HepG2 (cell line): ENCODE measurements at regions not wholly inside any gene's neighbourhood (a gene's known extent, or its start where the extent isn't known, plus 50 kb on each side); places are given as distances from the start of the nearest gene placed in this dataset.

Experiments
- ATAC-seq: fragments of 200-7000 bp; cut with Tn5 transposase; 3 replicates; pipeline ENCODE4 v1.9.1; 2020; ENCODE audit warnings: mild to moderate bottlenecking, moderate library complexity
- BruUV-seq: library from RNA; stranded (reverse); fragments of 400-500 nt; replicated peaks from 2 replicates; lab custom pipeline; 2021; lab: Mats Ljungman, UMichigan
- CTCF ChIA-PET: fragments of 300-600 bp; formaldehyde crosslinking; extraction: SDS; loops from one replicate; lab custom pipeline; 2021; ENCODE audit warnings: low total read pairs, inconsistent platforms, low intra/inter-chr PET ratio; lab: Yijun Ruan, JAX
- POLR2A ChIA-PET: fragments of 350-600 bp; sonication (Branson Sonifier 250); formaldehyde crosslinking; loops from one replicate; lab custom pipeline; 2020; ENCODE audit warnings: antibody characterized with exemption, inconsistent platforms; lab: Yijun Ruan, JAX
- DNase-seq: peaks from one replicate; pipeline ENCODE4 v3.0.0-alpha.2; 2015; ENCODE audit warnings: low spot score
- FAIRE-seq: peaks from 3 replicates; lab custom pipeline; 2011; peaks lifted over from hg19 to GRCh38; lab: Jason Lieb, UNC
- H2AFZ ChIP-seq: one replicate; pipeline ENCODE4 v1.6.1; 2011; ENCODE audit warnings: low read length, inconsistent platforms
- H3K27ac ChIP-seq: fragments of 300-600 bp; 3 replicates; pipeline ENCODE4 v1.8.0; 2011; ENCODE audit warnings: mixed run types, mild to moderate bottlenecking, mixed read lengths, low read length, inconsistent platforms; ENCODE audit not compliant: insufficient read depth; ENCODE audit errors: extremely low read length
- H3K27me3 ChIP-seq, 2 experiments: fragments of 200-600 bp in 1 of 2; 2 replicates in 1 of 2; 3 replicates in 1 of 2; pipeline versions ENCODE4 v1.6.0 to v1.8.0; 2011; ENCODE audit warnings: low read length in 2 of 2, mild to moderate bottlenecking in 2 of 2, moderate library complexity in 2 of 2, inconsistent platforms in 1 of 2; ENCODE audit not compliant: insufficient read depth in 2 of 2, control insufficient read depth in 1 of 2
- H3K36me3 ChIP-seq, 2 experiments: fragments of 200-600 bp in 1 of 2; replicated peaks in 1 of 2; 2 replicates in 1 of 2; 3 replicates in 1 of 2; pipeline versions ENCODE4 v1.5.1 to v1.8.0; 2011; ENCODE audit warnings: low read length in 2 of 2, inconsistent platforms in 1 of 2; ENCODE audit not compliant: insufficient read depth in 2 of 2, control insufficient read depth in 1 of 2
- H3K4me1 ChIP-seq: 2 replicates; pipeline ENCODE4 v1.5.1; 2012; ENCODE audit warnings: low read length, inconsistent platforms; ENCODE audit not compliant: insufficient read depth
- H3K4me2 ChIP-seq: 2 replicates; pipeline ENCODE4 v1.6.0; 2011; ENCODE audit warnings: low read depth, low read length, inconsistent platforms
- H3K4me3 ChIP-seq, 3 experiments: fragments of 200-600 bp in 1 of 3; sonication (generic), shearing (Covaris generic) in 1 of 3; replicated peaks in 1 of 3; 2 replicates each; pipeline ENCODE4 v1.5.1; 2011 to 2016; ENCODE audit warnings: low read length in 3 of 3, inconsistent platforms in 2 of 3, low read depth in 2 of 3, mild to moderate bottlenecking in 2 of 3, control low read depth in 1 of 3, mixed read lengths in 1 of 3; ENCODE audit not compliant: insufficient read depth in 1 of 3
- H3K79me2 ChIP-seq: one replicate; pipeline ENCODE4 v1.6.1; 2011; ENCODE audit warnings: low read length, inconsistent platforms; ENCODE audit not compliant: insufficient read depth
- H3K9ac ChIP-seq: 2 replicates; pipeline ENCODE4 v1.6.0; 2011; ENCODE audit warnings: mild to moderate bottlenecking, low read depth, low read length, inconsistent platforms; ENCODE audit not compliant: insufficient read depth
- H3K9me3 ChIP-seq: 2 replicates; pipeline ENCODE4 v1.5.1; 2012; ENCODE audit warnings: mild to moderate bottlenecking, low read length
- H4K20me1 ChIP-seq: 2 replicates; pipeline ENCODE4 v1.6.0; 2011; ENCODE audit warnings: inconsistent platforms, mild to moderate bottlenecking, low read length, moderate library complexity; ENCODE audit not compliant: insufficient read depth
- CBX5 ChIP-seq: sonication (generic); formaldehyde crosslinking; IDR thresholded peaks from 2 replicates; pipeline ENCODE4 v1.4.0; 2020; ENCODE audit warnings: missing genetic modification reagents, borderline replicate concordance
- CREB1 ChIP-seq, 2 experiments: fragments of 450-650 bp in 1 of 2; IDR thresholded peaks; 2 replicates each; pipeline ENCODE4 v1.6.1; 2016 to 2017; ENCODE audit warnings: control low read depth in 1 of 2, mild to moderate bottlenecking in 1 of 2, missing compliant biosample characterization in 1 of 2, missing genetic modification characterization in 1 of 2
- EEA1 ChIP-seq: sonication (generic); formaldehyde crosslinking; IDR thresholded peaks from 2 replicates; pipeline ENCODE4 v1.5.1; 2020; ENCODE audit warnings: mild to moderate bottlenecking, missing genetic modification reagents, borderline replicate concordance
- KLF12 ChIP-seq: sonication (generic); formaldehyde crosslinking; IDR thresholded peaks from 2 replicates; pipeline ENCODE4 v1.4.0; 2020; ENCODE audit warnings: missing genetic modification reagents, borderline replicate concordance
- MEF2D ChIP-seq: sonication (generic); formaldehyde crosslinking; IDR thresholded peaks from 2 replicates; pipeline ENCODE4 v1.5.1; 2020; ENCODE audit warnings: mild to moderate bottlenecking, missing genetic modification reagents
- MEIS1 ChIP-seq: sonication (generic); formaldehyde crosslinking; IDR thresholded peaks from 2 replicates; pipeline ENCODE4 v1.9.0; 2021; ENCODE audit warnings: mild to moderate bottlenecking, missing genetic modification reagents, moderate library complexity, borderline replicate concordance
- RAD21 ChIP-seq: fragments of 450-650 bp; formaldehyde crosslinking; IDR thresholded peaks from 2 replicates; pipeline ENCODE4 v1.5.0; 2020; ENCODE audit warnings: mild to moderate bottlenecking
- SSRP1 ChIP-seq: IDR thresholded peaks from 2 replicates; pipeline ENCODE4 v1.6.1; 2016; ENCODE audit warnings: control low read depth
- WGBS: methylation state at CpG from one replicate; pipeline ENCODE4 v1.1.6; 2017; ENCODE audit warnings: low lambda C conversion rate; 5-methylcytosine and 5-hydroxymethylcytosine counted together
- in situ Hi-C: cut with HindIII; loops from 2 replicates; pipeline ENCODE4 v1.10.0; 2017; ENCODE audit warnings: low pct_unique_long_range_greater_than_20kb; ENCODE audit not compliant: extremely low pct_ligation_motif_present
- intact Hi-C: fragments of 100-400 bp; cut with micrococcal nuclease; formaldehyde crosslinking; loops from one replicate; pipeline ENCODE4 v1.10.0; 2022; ENCODE audit not compliant: unreplicated experiment
- TF ChIP-seq, protein P1 (sequence below): sonication (generic); formaldehyde crosslinking; IDR thresholded peaks from 2 replicates; pipeline ENCODE4 v1.4.0; 2020; ENCODE audit warnings: mild to moderate bottlenecking, missing genetic modification reagents
- TF ChIP-seq, protein P2 (sequence below): IDR thresholded peaks from 2 replicates; pipeline ENCODE4 v1.6.1; 2016; ENCODE audit warnings: mild to moderate bottlenecking

DNA sequence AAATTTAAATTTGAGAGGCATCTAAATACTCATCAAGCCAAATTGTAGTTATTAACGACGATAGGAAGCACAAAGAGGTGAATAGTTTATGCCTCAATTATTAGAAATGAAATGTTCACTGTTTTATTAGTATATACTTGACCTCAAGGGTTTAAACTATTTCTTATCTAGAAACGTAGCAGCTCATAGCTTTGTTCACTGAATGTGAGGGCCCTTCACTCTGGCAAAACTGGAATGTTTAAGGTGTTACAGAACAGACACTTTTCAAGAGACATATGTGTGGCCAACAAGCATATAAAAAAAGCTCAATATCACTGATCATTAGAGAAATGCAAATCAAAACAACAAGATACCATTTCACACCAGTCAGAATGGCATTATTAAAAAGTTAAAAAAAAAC, 151.2 kb upstream of the KCNN2 start:
- Histone ChIP-seq H3K4me2 (no peak overlapping the region), H2AFZ (no peak overlapping the region), H3K9me3 (no peaks in the 10 kb centered on the region), H3K27ac (no peak overlapping the region), H4K20me1 (no peaks in the 10 kb centered on the region), H3K4me1 (no peaks in the 10 kb centered on the region), H3K9ac (no peak overlapping the region), H3K4me3 (no peak overlapping the region), H3K36me3 (no peaks in the 10 kb centered on the region), H3K27me3 (no peaks in the 10 kb centered on the region), H3K79me2 (no peaks in the 10 kb centered on the region)
- BruUV-seq: no TSS peak
- intact Hi-C loops: no loop called here
- in situ Hi-C loops: no loop called here
- DNase-seq: no peak
- CTCF ChIA-PET: no interaction called here
- no peak for ATAC-seq
- no peak for FAIRE-seq
- no peak for TF ChIP-seq CREB1 (IDR thresholded peaks at IDR 0.05)
- no peak for TF ChIP-seq CREB1 (CRISPR knock-in tag; IDR thresholded peaks at IDR 0.05)
- no peak for TF ChIP-seq KLF12 (CRISPR knock-in tag)
- TF ChIP-seq EEA1 (CRISPR knock-in tag): no peak
- no peak for TF ChIP-seq SSRP1 (CRISPR knock-in tag)
- WGBS: 0% methylated on average over 3 of the region's 3 CpGs
- POLR2A ChIA-PET: no interaction called here

DNA sequence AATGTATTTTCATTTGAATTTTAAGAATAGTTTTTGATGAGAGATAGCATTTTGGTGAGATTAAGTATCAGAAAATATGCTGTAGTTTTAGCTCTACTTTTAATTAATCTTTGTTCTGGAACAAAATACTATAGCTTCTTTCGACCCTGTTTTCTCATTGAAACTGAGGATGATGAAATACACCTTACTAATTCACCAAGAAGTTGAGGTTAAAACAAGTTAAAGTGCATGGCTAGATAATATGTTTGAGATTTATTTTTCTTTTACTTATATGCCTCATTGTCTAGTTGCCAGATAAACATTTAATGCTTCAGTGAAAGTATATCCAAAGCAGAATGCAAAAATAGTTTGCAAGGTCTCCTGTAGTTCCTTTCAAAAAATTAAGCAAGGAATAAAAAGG, 140.1 kb upstream of the KCNN2 start:
- Histone ChIP-seq H3K36me3 (no peaks in the 10 kb centered on the region), H3K27ac (no peak overlapping the region), H3K9ac (no peak overlapping the region), H3K9me3 (no peaks in the 10 kb centered on the region), H3K79me2 (no peaks in the 10 kb centered on the region), H3K4me2 (no peak overlapping the region), H4K20me1 (no peaks in the 10 kb centered on the region), H2AFZ (no peak overlapping the region), H3K4me3 (no peak overlapping the region), H3K4me1 (no peaks in the 10 kb centered on the region), H3K27me3 (no peaks in the 10 kb centered on the region)
- CTCF ChIA-PET: no interaction called here
- no peak for DNase-seq
- no peak for FAIRE-seq
- ATAC-seq: no peak
- BruUV-seq: no TSS peak
- intact Hi-C loops (loop anchor here (5.0 kb wide), 1 partner anchor 120 kb away; no protein-coding TSS in a partner anchor), in situ Hi-C loops (no loop called here)
- POLR2A ChIA-PET: no interaction called here
- 2% methylated on average over 1 of the region's 1 CpG for WGBS
- no peak for TF ChIP-seq CREB1 (IDR thresholded peaks at IDR 0.05)
- TF ChIP-seq CREB1 (CRISPR knock-in tag; IDR thresholded peaks at IDR 0.05): no peak
- no peak for TF ChIP-seq MEIS1 (CRISPR knock-in tag)
- TF ChIP-seq, protein P1, sequence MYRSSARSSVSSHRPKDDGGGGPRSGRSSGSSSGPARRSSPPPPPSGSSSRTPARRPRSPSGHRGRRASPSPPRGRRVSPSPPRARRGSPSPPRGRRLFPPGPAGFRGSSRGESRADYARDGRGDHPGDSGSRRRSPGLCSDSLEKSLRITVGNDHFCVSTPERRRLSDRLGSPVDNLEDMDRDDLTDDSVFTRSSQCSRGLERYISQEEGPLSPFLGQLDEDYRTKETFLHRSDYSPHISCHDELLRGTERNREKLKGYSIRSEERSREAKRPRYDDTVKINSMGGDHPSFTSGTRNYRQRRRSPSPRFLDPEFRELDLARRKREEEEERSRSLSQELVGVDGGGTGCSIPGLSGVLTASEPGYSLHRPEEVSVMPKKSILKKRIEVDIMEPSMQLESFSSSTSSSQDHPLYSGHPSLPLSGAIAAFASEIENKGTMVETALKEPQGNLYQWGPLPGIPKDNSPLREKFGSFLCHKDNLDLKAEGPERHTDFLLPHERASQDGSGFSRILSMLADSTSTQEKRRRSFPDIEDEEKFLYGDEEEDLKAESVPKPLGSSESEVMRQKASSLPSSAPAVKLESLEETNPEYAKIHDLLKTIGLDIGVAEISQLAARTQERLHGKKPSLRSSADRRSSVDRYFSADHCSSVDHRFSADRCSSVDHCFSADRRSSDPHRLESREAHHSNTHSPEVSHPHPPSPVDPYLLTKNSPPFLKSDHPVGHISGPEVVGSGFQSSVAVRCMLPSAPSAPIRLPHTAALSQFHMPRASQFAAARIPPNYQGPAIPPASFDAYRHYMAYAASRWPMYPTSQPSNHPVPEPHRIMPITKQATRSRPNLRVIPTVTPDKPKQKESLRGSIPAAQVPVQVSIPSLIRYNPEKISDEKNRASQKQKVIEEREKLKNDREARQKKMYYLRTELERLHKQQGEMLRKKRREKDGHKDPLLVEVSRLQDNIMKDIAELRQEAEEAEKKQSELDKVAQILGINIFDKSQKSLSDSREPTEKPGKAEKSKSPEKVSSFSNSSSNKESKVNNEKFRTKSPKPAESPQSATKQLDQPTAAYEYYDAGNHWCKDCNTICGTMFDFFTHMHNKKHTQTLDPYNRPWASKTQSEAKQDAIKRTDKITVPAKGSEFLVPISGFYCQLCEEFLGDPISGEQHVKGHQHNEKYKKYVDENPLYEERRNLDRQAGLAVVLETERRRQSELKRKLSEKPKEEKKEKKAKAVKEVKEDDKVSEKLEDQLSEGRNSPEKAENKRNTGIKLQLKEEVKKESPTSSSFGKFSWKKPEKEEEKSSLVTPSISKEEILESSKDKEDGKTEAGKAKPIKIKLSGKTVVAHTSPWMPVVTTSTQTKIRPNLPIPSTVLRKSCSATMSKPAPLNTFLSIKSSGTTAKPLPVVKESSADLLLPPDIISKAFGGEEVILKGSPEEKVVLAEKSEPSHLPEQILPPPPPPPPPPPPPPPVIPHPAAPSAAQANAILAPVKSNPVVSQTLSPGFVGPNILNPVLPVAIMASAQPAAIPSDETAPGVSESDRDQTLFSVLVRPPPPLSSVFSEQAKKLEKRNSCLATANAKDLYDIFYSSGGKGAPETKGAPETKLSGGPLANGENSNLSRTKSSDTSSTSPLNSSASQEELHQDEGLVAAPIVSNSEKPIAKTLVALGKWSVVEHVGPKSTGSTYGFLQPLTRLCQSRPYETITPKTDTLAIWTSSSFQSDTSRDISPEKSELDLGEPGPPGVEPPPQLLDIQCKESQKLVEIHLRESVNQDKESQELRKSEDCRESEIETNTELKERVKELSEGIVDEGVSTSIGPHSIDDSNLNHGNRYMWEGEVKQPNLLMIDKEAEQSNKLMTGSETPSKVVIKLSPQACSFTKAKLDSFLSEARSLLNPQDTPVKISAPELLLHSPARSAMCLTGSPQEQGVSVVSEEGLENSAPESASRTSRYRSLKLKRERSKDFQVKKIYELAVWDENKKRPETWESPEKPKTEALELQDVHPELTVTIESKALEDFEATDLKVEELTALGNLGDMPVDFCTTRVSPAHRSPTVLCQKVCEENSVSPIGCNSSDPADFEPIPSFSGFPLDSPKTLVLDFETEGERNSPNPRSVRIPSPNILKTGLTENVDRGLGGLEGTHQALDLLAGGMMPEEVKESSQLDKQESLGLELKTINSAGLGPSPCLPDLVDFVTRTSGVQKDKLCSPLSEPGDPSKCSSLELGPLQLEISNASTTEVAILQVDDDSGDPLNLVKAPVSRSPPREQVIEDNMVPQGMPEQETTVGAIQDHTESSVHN: no peak
- TF ChIP-seq, protein P2, sequence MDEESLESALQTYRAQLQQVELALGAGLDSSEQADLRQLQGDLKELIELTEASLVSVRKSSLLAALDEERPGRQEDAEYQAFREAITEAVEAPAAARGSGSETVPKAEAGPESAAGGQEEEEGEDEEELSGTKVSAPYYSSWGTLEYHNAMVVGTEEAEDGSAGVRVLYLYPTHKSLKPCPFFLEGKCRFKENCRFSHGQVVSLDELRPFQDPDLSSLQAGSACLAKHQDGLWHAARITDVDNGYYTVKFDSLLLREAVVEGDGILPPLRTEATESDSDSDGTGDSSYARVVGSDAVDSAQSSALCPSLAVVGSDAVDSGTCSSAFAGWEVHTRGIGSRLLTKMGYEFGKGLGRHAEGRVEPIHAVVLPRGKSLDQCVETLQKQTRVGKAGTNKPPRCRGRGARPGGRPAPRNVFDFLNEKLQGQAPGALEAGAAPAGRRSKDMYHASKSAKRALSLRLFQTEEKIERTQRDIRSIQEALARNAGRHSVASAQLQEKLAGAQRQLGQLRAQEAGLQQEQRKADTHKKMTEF (CRISPR knock-in tag): no peak
- no peak for TF ChIP-seq MEF2D (CRISPR knock-in tag)
- TF ChIP-seq CBX5 (CRISPR knock-in tag): no peak
- no peak for TF ChIP-seq RAD21 (CRISPR knock-in tag)
